K562 (cell line): ENCODE measurements at regions not wholly inside any gene's neighbourhood (a gene's known extent, or its start where the extent isn't known, plus 50 kb on each side); places are given as distances from the start of the nearest gene placed in this dataset.

Experiments used
- ATAC-seq: fragments of 200-7000 bp; cut with Tn5 transposase; 3 replicates; pipeline ENCODE4 v1.9.1; 2020; ENCODE audit warnings: moderate library complexity
- BruUV-seq: library from RNA; stranded (reverse); fragments of 400-500 nt; replicated peaks from 2 replicates; lab custom pipeline; 2021; lab: Mats Ljungman, UMichigan
- CTCF ChIA-PET: fragments of 300-600 bp; formaldehyde crosslinking; extraction: SDS; loops from one replicate; lab custom pipeline; 2021; ENCODE audit warnings: low intra/inter-chr PET ratio; lab: Yijun Ruan, JAX
- POLR2A ChIA-PET: fragments of 300-600, 350-650 bp; sonication (Branson Sonifier 250); formaldehyde crosslinking; extraction: SDS; loops from one replicate; lab custom pipeline; 2021; ENCODE audit warnings: antibody characterized with exemption, inconsistent platforms; lab: Yijun Ruan, JAX
- DNase-seq, 4 experiments: peaks; one replicate each; pipeline versions ENCODE4 v3.0.0 to v3.0.0-alpha.2; 2011 to 2018; ENCODE audit warnings: low spot score in 3 of 4, mixed read lengths in 3 of 4; ENCODE audit errors: extremely low read depth in 1 of 4
- FAIRE-seq: peaks from 2 replicates; lab custom pipeline; 2011; peaks lifted over from hg19 to GRCh38; lab: Jason Lieb, UNC
- H2AFZ ChIP-seq: 2 replicates; pipeline ENCODE4 v1.6.0; 2011; ENCODE audit warnings: low read depth, low read length, control low read depth, inconsistent platforms
- H3K27ac ChIP-seq: fragments of 200-600 bp; 3 replicates; pipeline ENCODE4 v1.8.0; 2011; ENCODE audit warnings: low read depth, mild to moderate bottlenecking, control low read depth, inconsistent platforms, low read length, moderate library complexity, mixed read lengths; ENCODE audit errors: extremely low read depth
- H3K27me3 ChIP-seq, 2 experiments: fragments of 300-600 bp in 1 of 2; 2 replicates in 1 of 2; 3 replicates in 1 of 2; pipeline versions ENCODE4 v1.6.0 to v1.8.0; 2011; ENCODE audit warnings: inconsistent platforms in 2 of 2, low read length in 2 of 2, mild to moderate bottlenecking in 1 of 2, mixed read lengths in 1 of 2, moderate library complexity in 1 of 2; ENCODE audit not compliant: control insufficient read depth in 2 of 2, insufficient read depth in 2 of 2
- H3K36me3 ChIP-seq: fragments of 300-600 bp; 3 replicates; pipeline ENCODE4 v1.8.0; 2011; ENCODE audit warnings: mild to moderate bottlenecking, low read length, inconsistent platforms; ENCODE audit not compliant: control insufficient read depth, insufficient read depth
- H3K4me1 ChIP-seq, 2 experiments: fragments of 200-600 bp in 1 of 2; replicated peaks in 1 of 2; 2 replicates in 1 of 2; 3 replicates in 1 of 2; pipeline versions ENCODE4 v1.5.1 to v1.8.0; 2011; ENCODE audit warnings: inconsistent platforms in 2 of 2, low read length in 2 of 2, mild to moderate bottlenecking in 1 of 2, mixed read lengths in 1 of 2, moderate library complexity in 1 of 2; ENCODE audit not compliant: control insufficient read depth in 2 of 2, insufficient read depth in 2 of 2
- H3K4me2 ChIP-seq: 2 replicates; pipeline ENCODE4 v1.6.1; 2011; ENCODE audit warnings: low read length, control low read depth, inconsistent platforms, mixed read lengths; ENCODE audit not compliant: insufficient read depth
- H3K4me3 ChIP-seq: fragments of 200-600 bp; sonication (generic), shearing (Covaris generic); 2 replicates; pipeline ENCODE4 v1.5.1; 2016; ENCODE audit warnings: control low read depth, inconsistent platforms
- H3K79me2 ChIP-seq: fragments of 200-600 bp; 3 replicates; pipeline ENCODE4 v1.8.0; 2011; ENCODE audit warnings: low read length, inconsistent platforms; ENCODE audit not compliant: control insufficient read depth, insufficient read depth
- H3K9ac ChIP-seq, 2 experiments: 2 replicates each; pipeline versions ENCODE4 v1.6.0 to v1.6.1; 2011; ENCODE audit warnings: low read depth in 2 of 2, low read length in 2 of 2, control low read depth in 1 of 2, inconsistent platforms in 1 of 2, mild to moderate bottlenecking in 1 of 2, mixed read lengths in 1 of 2; ENCODE audit not compliant: insufficient read depth in 1 of 2
- H3K9me1 ChIP-seq: one replicate; pipeline ENCODE4 v1.6.0; 2011; ENCODE audit warnings: inconsistent platforms, mild to moderate bottlenecking, low read length, moderate library complexity; ENCODE audit not compliant: control insufficient read depth, insufficient read depth
- H3K9me3 ChIP-seq: replicated peaks from 2 replicates; pipeline ENCODE4 v1.5.1; 2011; ENCODE audit warnings: low read depth, low read length, inconsistent platforms; ENCODE audit not compliant: control insufficient read depth, insufficient read depth
- H4K20me1 ChIP-seq: replicated peaks from 2 replicates; pipeline ENCODE4 v1.6.1; 2011; ENCODE audit warnings: low read length, inconsistent platforms, mixed read lengths; ENCODE audit not compliant: control insufficient read depth, insufficient read depth
- C11orf30 ChIP-seq: fragments of 450-650 bp; IDR thresholded peaks from 2 replicates; pipeline ENCODE4 v1.6.1; 2016; ENCODE audit warnings: low read depth, mild to moderate bottlenecking
- CBFA2T2 ChIP-seq: fragments of 450-650 bp; conservative IDR thresholded peaks from 2 replicates; pipeline ENCODE4 v1.6.1; 2017; ENCODE audit warnings: mild to moderate bottlenecking
- ELF1 ChIP-seq: fragments of 200-800 bp; sonication (Bioruptor generic); IDR thresholded peaks from 2 replicates; pipeline ENCODE4 v1.6.1; 2016; ENCODE audit warnings: missing genetic modification characterization, missing compliant biosample characterization
- FOXA3 ChIP-seq, 2 experiments: fragments of 450-650 bp in 1 of 2; sonication (generic) in 1 of 2; formaldehyde crosslinking; IDR thresholded peaks in 1 of 2; conservative IDR thresholded peaks in 1 of 2; 2 replicates each; pipeline versions ENCODE4 v1.4.0 to v1.8.0; 2020 to 2022; ENCODE audit warnings: mild to moderate bottlenecking in 2 of 2, missing genetic modification reagents in 1 of 2
- HBP1 ChIP-seq: fragments of 450-650 bp; formaldehyde crosslinking; IDR thresholded peaks from 2 replicates; pipeline ENCODE4 v1.4.0; 2022; ENCODE audit warnings: missing genetic modification characterization
- MCM2 ChIP-seq: fragments of 450-650 bp; IDR thresholded peaks from 2 replicates; pipeline ENCODE4 v1.6.1; 2017; ENCODE audit warnings: low read depth, mild to moderate bottlenecking
- MTA2 ChIP-seq: fragments of 450-650 bp; IDR thresholded peaks from 2 replicates; pipeline ENCODE4 v1.6.1; 2016; ENCODE audit warnings: low read depth
- NCOA4 ChIP-seq: fragments of 450-650 bp; IDR thresholded peaks from 2 replicates; pipeline ENCODE4 v1.6.1; 2018; ENCODE audit warnings: mild to moderate bottlenecking; ENCODE audit not compliant: partially characterized antibody
- NR1H2 ChIP-seq: sonication (generic); formaldehyde crosslinking; IDR thresholded peaks from 2 replicates; pipeline ENCODE4 v1.4.0; 2020; ENCODE audit warnings: mild to moderate bottlenecking, missing genetic modification reagents
- RAD21 ChIP-seq, 2 experiments: fragments of 250-450 bp in 1 of 2; fragments of 450-650 bp in 1 of 2; sonication (Bioruptor Pico) in 1 of 2; formaldehyde crosslinking in 1 of 2; IDR thresholded peaks in 1 of 2; conservative IDR thresholded peaks in 1 of 2; 2 replicates each; pipeline versions ENCODE4 v1.4.0 to v1.8.0; 2020 to 2022; ENCODE audit warnings: mild to moderate bottlenecking in 2 of 2, moderate library complexity in 1 of 2
- TBP ChIP-seq: optimal IDR thresholded peaks from 2 replicates; pipeline ENCODE3; 2011; ENCODE audit warnings: low read depth, low read length, improper control_type of control experiment
- ZNF518B ChIP-seq: fragments of 250-450 bp; sonication (Bioruptor Pico); IDR thresholded peaks from 2 replicates; pipeline ENCODE4 v1.5.0; 2021; ENCODE audit warnings: mild to moderate bottlenecking, moderate library complexity
- WGBS: fragments of 100-300 bp; shearing (Covaris generic); methylation state at CpG from one replicate; pipeline ENCODE4 v1.1.6; 2016; ENCODE audit warnings: low coverage, mixed read lengths; ENCODE audit not compliant: insufficient coverage; ENCODE audit errors: missing lambda C conversion rate; 5-methylcytosine and 5-hydroxymethylcytosine counted together
- in situ Hi-C: fragments of 300-500 bp; cut with MboI; formaldehyde crosslinking; loops from 4 replicates; pipeline ENCODE4 v1.15.0; 2018; ENCODE audit warnings: inconsistent platforms, mixed read lengths
- intact Hi-C: fragments of 100-400 bp; cut with micrococcal nuclease; formaldehyde crosslinking; loops from 2 replicates; pipeline ENCODE4 v1.14.2; 2022

- POLR2A ChIA-PET: interaction anchor here (0.6 kb wide), 1 partner anchor 296 kb away, joined by 3 read pairs; no protein-coding TSS in a partner anchor
- Histone ChIP-seq H3K27ac (no peak overlapping the region), H3K36me3 (no peaks in the 10 kb centered on the region), H3K27me3 (0 out of 5 replicates have a peak, but pooled peaks cover 0 to 7% of the 10 kb centered on the region in 2 experiments), H4K20me1 (no peaks in the 10 kb centered on the region), H2AFZ (no peak overlapping the region), H3K4me1 (no peaks in the 10 kb centered on the region), H3K9ac (no peak overlapping the region), H3K9me3 (no peaks in the 10 kb centered on the region), H3K9me1 (no peaks in the 10 kb centered on the region), H3K4me3 (no peak overlapping the region), H3K4me2 (no peak overlapping the region), H3K79me2 (no peaks in the 10 kb centered on the region)
- in situ Hi-C loops (no loop called here), intact Hi-C loops (no loop called here)
- DNase-seq: no peak
- no TSS peak for BruUV-seq
- CTCF ChIA-PET: no interaction called here
- ATAC-seq: no peak
- FAIRE-seq: no peak
- no peak for TF ChIP-seq FOXA3 (CRISPR knock-in tag; conservative IDR thresholded peaks at IDR 0.05 in 1 of 2, IDR thresholded peaks at IDR 0.05 in 1 of 2)
- no peak for TF ChIP-seq TBP
- no peak for TF ChIP-seq C11orf30
- 2% methylated on average over 7 of the region's 7 CpGs for WGBS
Observed at GRCh38 chr3:18086078-18086477, 339.1 kb downstream of the SATB1 start.

GRCh38 chr3:18085429-18085828, 339.7 kb downstream of the SATB1 start:
- Histone ChIP-seq H3K4me3 (no peak overlapping the region), H3K79me2 (no peaks in the 10 kb centered on the region), H4K20me1 (no peaks in the 10 kb centered on the region), H3K9me1 (no peaks in the 10 kb centered on the region), H3K27me3 (0 out of 5 replicates have a peak, but pooled peaks cover 0 to 7% of the 10 kb centered on the region in 2 experiments), H2AFZ (no peak overlapping the region), H3K9ac (no peak overlapping the region), H3K9me3 (no peaks in the 10 kb centered on the region), H3K4me2 (no peak overlapping the region), H3K27ac (no peak overlapping the region), H3K4me1 (peaks cover 0 to under 1% of the 10 kb centered on the region in 2 experiments; a peak in 1 of 5 replicates), H3K36me3 (no peaks in the 10 kb centered on the region)
- DNase-seq (no peak), FAIRE-seq (no peak), ATAC-seq (no peak)
- ChIA-PET POLR2A (interaction anchor here (0.6 kb wide), 1 partner anchor 296 kb away, joined by 3 read pairs; no protein-coding TSS in a partner anchor), CTCF (no interaction called here)
- BruUV-seq: no TSS peak
- whole genome bisulfite sequencing: 2% methylated on average over 4 of the region's 4 CpGs
- intact Hi-C loops (no loop called here), in situ Hi-C loops (no loop called here)
- TF ChIP-seq NCOA4 (no peak), RAD21 (CRISPR knock-in tag; conservative IDR thresholded peaks at IDR 0.05 in 1 of 2, IDR thresholded peaks at IDR 0.05 in 1 of 2) (no peak), CBFA2T2 (no peak), ELF1 (tag) (no peak), MTA2 (no peak), HBP1 (no peak), MCM2 (no peak), ZNF518B (CRISPR knock-in tag) (no peak), NR1H2 (CRISPR knock-in tag) (no peak)
